Karpas-422 (cell line): ENCODE measurements at regions not wholly inside any gene's neighbourhood (a gene's known extent, or its start where the extent isn't known, plus 50 kb on each side); places are given as distances from the start of the nearest gene placed in this dataset.
"Not testable (repeated sequence)": the region's sequence is repeated elsewhere in the genome, so short reads cannot be mapped to it uniquely, and the experiment has no call there.

Source experiments
- DNase-seq: peaks from one replicate; pipeline ENCODE4 v3.0.0-alpha.2; 2015
- H2AFZ ChIP-seq: fragments of 200-600 bp; sonication (generic); 2 replicates; pipeline ENCODE4 v1.6.1; 2014; ENCODE audit warnings: antibody characterized with exemption, low read length, mixed read lengths
- H3K27ac ChIP-seq: fragments of 200-600 bp; sonication (generic); 2 replicates; pipeline ENCODE4 v1.5.1; 2014; ENCODE audit warnings: mild to moderate bottlenecking, low read length, moderate library complexity
- H3K27me3 ChIP-seq: fragments of 200-600 bp; sonication (generic); 2 replicates; pipeline ENCODE4 v1.6.1; 2014; ENCODE audit warnings: low read length, mixed read lengths
- H3K36me3 ChIP-seq: fragments of 200-600 bp; sonication (generic); 2 replicates; pipeline ENCODE4 v1.6.1; 2014; ENCODE audit warnings: low read length, mixed read lengths; ENCODE audit not compliant: insufficient read depth
- H3K4me1 ChIP-seq: fragments of 200-600 bp; sonication (generic); 2 replicates; pipeline ENCODE4 v1.6.1; 2014; ENCODE audit warnings: mild to moderate bottlenecking, low read length, mixed read lengths
- H3K4me2 ChIP-seq: fragments of 200-600 bp; sonication (generic); 2 replicates; pipeline ENCODE4 v1.6.1; 2014; ENCODE audit warnings: low read length, low read depth, mild to moderate bottlenecking; ENCODE audit not compliant: poor library complexity, severe bottlenecking
- H3K4me3 ChIP-seq: fragments of 200-600 bp; sonication (generic); 2 replicates; pipeline ENCODE4 v1.5.1; 2014; ENCODE audit warnings: mild to moderate bottlenecking, antibody characterized with exemption, low read length, mixed read lengths
- H3K79me2 ChIP-seq: fragments of 200-600 bp; sonication (generic); 2 replicates; pipeline ENCODE4 v1.6.1; 2014; ENCODE audit warnings: mild to moderate bottlenecking, low read length, mixed read lengths
- H3K9ac ChIP-seq: fragments of 200-600 bp; sonication (generic); 2 replicates; pipeline ENCODE4 v1.6.0; 2014; ENCODE audit warnings: low read length
- H3K9me2 ChIP-seq: fragments of 200-600 bp; sonication (generic), shearing (Covaris generic); replicated peaks from 2 replicates; pipeline ENCODE4 v1.6.0; 2014; ENCODE audit warnings: mild to moderate bottlenecking, low read length, moderate library complexity; ENCODE audit not compliant: insufficient read depth
- H3K9me3 ChIP-seq: fragments of 300-700, 200-600 bp; sonication (generic); 2 replicates; pipeline ENCODE4 v1.6.1; 2014; ENCODE audit warnings: low read length, mixed read lengths
- H4K20me1 ChIP-seq: fragments of 200-600 bp; sonication (generic); 2 replicates; pipeline ENCODE4 v1.6.1; 2014; ENCODE audit warnings: mild to moderate bottlenecking, antibody characterized with exemption, low read length, low read depth; ENCODE audit not compliant: insufficient read depth

- H3K9me2 ChIP-seq = no peaks in the 10 kb centered on the region
- peak overlapping the region; percentile 53 for H2AFZ ChIP-seq
- H3K9ac ChIP-seq = peak overlapping the region; percentile 62
- H3K9me3 ChIP-seq = no peaks in the 10 kb centered on the region
- H3K79me2 ChIP-seq = no peaks in the 10 kb centered on the region
- DNase-seq = no peak
- no peaks in the 10 kb centered on the region for H3K36me3 ChIP-seq
- H3K27me3 ChIP-seq = no peaks in the 10 kb centered on the region
- peaks cover 85% of the 10 kb centered on the region for H3K4me1 ChIP-seq
- H4K20me1 ChIP-seq = no peaks in the 10 kb centered on the region
- peak overlapping the region; percentile 68 for H3K4me2 ChIP-seq
- H3K27ac ChIP-seq = peak overlapping the region; percentile 83
- H3K4me3 ChIP-seq = peak overlapping the region; percentile 45
Measured at GRCh38 chr7:69211336-69211735, 386.9 kb upstream of the AUTS2 start.

DNA sequence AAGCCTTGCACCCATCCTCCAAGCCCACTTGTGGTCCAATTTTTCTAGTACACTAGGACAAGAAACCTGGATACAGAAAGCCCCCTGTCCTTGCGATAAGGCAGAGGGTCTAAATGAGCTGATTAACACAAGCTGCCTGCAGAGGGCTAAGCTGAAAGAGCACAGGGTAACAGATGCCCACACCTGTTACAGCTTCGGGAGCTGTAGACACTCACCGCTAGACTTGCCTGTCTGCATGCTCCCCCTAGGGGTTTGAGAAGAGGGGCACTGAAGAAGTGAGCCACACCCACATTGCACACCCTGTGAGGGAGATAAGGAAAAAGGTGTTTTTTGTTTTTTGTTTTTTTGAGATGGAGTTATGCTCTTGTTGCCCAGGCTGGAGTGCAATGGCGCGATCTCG lies 386.5 kb upstream of the AUTS2 start:
- Histone ChIP-seq H3K79me2 (no peaks in the 10 kb centered on the region), H3K9me3 (no peaks in the 10 kb centered on the region), H4K20me1 (no peaks in the 10 kb centered on the region), H3K27ac (peak overlapping the region; percentile 83), H3K4me3 (peak overlapping the region; percentile 45), H3K9ac (peak overlapping the region; percentile 62), H3K4me1 (peaks cover 83% of the 10 kb centered on the region), H3K9me2 (no peaks in the 10 kb centered on the region), H3K4me2 (peak overlapping the region; percentile 68), H3K27me3 (no peaks in the 10 kb centered on the region), H2AFZ (peak overlapping the region; percentile 53), H3K36me3 (no peaks in the 10 kb centered on the region)
- peak; percentile 91 for DNase-seq

DNA sequence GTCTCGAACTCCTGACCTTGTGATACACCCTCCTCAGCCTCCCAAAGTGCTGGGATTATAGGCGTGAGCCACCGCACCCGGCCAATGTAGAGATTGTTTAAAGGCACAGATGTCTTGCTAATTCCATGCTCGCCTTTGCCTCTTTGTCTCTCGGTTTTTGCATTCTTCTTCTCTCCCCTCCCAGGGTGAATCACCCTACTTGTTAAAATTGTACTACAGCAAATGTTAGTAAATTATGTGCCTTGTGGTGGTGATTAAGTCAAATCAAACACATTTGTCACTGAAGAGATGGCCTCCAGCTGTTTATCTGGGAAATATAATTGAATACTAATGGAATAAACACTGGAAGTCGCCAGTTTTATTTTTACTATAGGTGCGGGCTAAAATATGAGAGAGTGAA lies 384.4 kb upstream of the AUTS2 start:
- no peaks in the 10 kb centered on the region for H4K20me1 ChIP-seq
- no peak overlapping the region for H3K4me3 ChIP-seq
- H3K9me3 ChIP-seq = no peaks in the 10 kb centered on the region
- H3K9me2 ChIP-seq = no peaks in the 10 kb centered on the region
- peaks cover 61% of the 10 kb centered on the region for H3K4me1 ChIP-seq
- no peak overlapping the region for H3K27ac ChIP-seq
- no peak overlapping the region for H3K4me2 ChIP-seq
- no peaks in the 10 kb centered on the region for H3K27me3 ChIP-seq
- no peak overlapping the region for H3K9ac ChIP-seq
- no peaks in the 10 kb centered on the region for H3K79me2 ChIP-seq
- no peaks in the 10 kb centered on the region for H3K36me3 ChIP-seq
- no peak overlapping the region for H2AFZ ChIP-seq
- DNase-seq = no peak

- H3K27me3 ChIP-seq, H3K27ac ChIP-seq, DNase-seq, H3K4me2 ChIP-seq, H3K4me3 ChIP-seq, H3K9me3 ChIP-seq, H2AFZ ChIP-seq, H3K9me2 ChIP-seq, H3K79me2 ChIP-seq, H3K36me3 ChIP-seq, H3K9ac ChIP-seq, H4K20me1 ChIP-seq: not testable (repeated sequence)
- H3K4me1 ChIP-seq = peaks cover 46% of the 10 kb centered on the region
Measured at GRCh38 chr7:69215516-69215915, 382.8 kb upstream of the AUTS2 start.

- no peak for DNase-seq
- no peak overlapping the region for H3K4me3 ChIP-seq
- H3K9ac ChIP-seq = no peak overlapping the region
- H3K36me3 ChIP-seq = no peaks in the 10 kb centered on the region
- no peaks in the 10 kb centered on the region for H3K27me3 ChIP-seq
- H3K4me2 ChIP-seq = no peak overlapping the region
- no peaks in the 10 kb centered on the region for H3K79me2 ChIP-seq
- H2AFZ ChIP-seq = no peak overlapping the region
- H3K9me2 ChIP-seq = no peaks in the 10 kb centered on the region
- no peaks in the 10 kb centered on the region for H3K9me3 ChIP-seq
- no peaks in the 10 kb centered on the region for H4K20me1 ChIP-seq
- H3K27ac ChIP-seq = no peak overlapping the region
- H3K4me1 ChIP-seq = peaks cover 24% of the 10 kb centered on the region
Measured at GRCh38 chr7:69217516-69218350, 380.5 kb upstream of the AUTS2 start.

- H3K9me2 ChIP-seq = no peaks in the 10 kb centered on the region
- H4K20me1 ChIP-seq = no peaks in the 10 kb centered on the region
- no peak overlapping the region for H3K4me3 ChIP-seq
- no peak overlapping the region for H3K27ac ChIP-seq
- H3K9me3 ChIP-seq = no peaks in the 10 kb centered on the region
- H3K36me3 ChIP-seq = no peaks in the 10 kb centered on the region
- H3K79me2 ChIP-seq = no peaks in the 10 kb centered on the region
- H3K4me2 ChIP-seq = no peak overlapping the region
- no peak overlapping the region for H3K9ac ChIP-seq
- H2AFZ ChIP-seq = no peak overlapping the region
- no peak for DNase-seq
- H3K4me1 ChIP-seq = peaks cover 15% of the 10 kb centered on the region
- no peaks in the 10 kb centered on the region for H3K27me3 ChIP-seq
Measured at GRCh38 chr7:69218576-69218975, 379.7 kb upstream of the AUTS2 start.

GRCh38 chr7:69219381-69219780 lies 378.9 kb upstream of the AUTS2 start:
- DNase-seq = no peak
- Histone ChIP-seq H3K36me3 (no peaks in the 10 kb centered on the region), H3K9me3 (no peaks in the 10 kb centered on the region), H3K4me3 (no peak overlapping the region), H3K9me2 (no peaks in the 10 kb centered on the region), H4K20me1 (no peaks in the 10 kb centered on the region), H3K79me2 (no peaks in the 10 kb centered on the region), H3K4me2 (no peak overlapping the region), H3K27ac (no peak overlapping the region), H2AFZ (no peak overlapping the region), H3K4me1 (peaks cover 7% of the 10 kb centered on the region), H3K27me3 (no peaks in the 10 kb centered on the region), H3K9ac (no peak overlapping the region)

DNA sequence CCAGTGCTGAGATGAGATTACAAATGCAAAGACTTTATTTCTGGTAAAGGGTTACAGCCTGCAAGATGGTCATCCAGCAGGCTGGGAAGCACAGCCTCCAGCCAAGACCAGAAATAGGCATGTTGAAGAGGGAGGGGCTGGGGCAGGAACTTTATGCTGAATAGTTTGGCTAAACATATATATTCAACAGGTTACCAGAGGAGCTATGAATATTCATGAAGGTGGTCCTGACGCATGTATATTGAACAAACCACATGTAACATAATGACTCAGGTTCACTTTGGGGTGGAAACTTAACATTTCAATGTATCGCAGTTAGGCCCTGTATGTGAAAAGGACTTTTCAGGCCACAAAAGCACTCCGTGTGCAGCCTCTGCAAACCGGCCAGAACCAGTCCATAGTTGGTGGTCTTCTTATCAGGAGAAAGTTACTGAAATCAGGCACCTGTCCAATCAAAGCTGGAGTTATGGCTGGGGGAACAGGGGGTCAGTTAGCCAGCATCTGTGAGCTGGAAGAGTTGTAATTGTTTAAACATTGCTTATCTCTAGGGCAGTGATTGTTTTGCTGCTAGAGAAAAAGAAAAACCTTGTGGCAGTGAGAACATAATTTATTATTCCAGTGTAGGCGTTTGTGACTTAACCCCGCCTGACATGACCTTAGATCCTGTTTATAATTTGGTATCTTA lies 372.9 kb upstream of the AUTS2 start:
- no peak for DNase-seq
- Histone ChIP-seq H3K4me1 (no peaks in the 10 kb centered on the region), H3K27ac (no peak overlapping the region), H3K9ac (no peak overlapping the region), H3K4me3 (no peak overlapping the region), H3K9me3 (no peaks in the 10 kb centered on the region), H3K27me3 (no peaks in the 10 kb centered on the region), H3K9me2 (no peaks in the 10 kb centered on the region), H3K79me2 (no peaks in the 10 kb centered on the region), H4K20me1 (no peaks in the 10 kb centered on the region), H3K36me3 (no peaks in the 10 kb centered on the region), H2AFZ (no peak overlapping the region), H3K4me2 (no peak overlapping the region)
